ENCODE measurements at regions not wholly inside any gene's neighbourhood (a gene's known extent, or its start where the extent isn't known, plus 50 kb on each side); places are given as distances from the start of the nearest gene placed in this dataset.

DNA sequence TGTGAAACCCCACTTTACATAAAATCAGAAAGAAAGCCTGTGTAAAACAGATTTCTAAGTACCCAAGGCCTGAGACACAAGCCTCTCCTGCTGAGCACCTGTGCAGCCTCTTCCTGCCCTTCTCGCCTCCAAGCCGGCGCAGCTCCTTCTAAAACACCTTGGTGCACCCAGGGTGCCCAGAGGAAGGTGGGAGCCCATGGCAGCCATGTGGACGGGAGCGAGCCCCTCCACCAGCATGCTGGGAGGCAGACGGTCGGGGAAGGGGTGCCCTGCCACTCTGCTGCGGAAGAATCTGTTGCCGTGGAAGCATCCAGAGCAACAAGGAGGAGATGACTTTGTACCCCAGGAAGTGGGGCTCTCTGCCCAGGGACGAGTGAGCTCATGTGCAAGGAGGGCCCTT, 103.1 kb upstream of the C14orf180 start:
- no peaks in the 10 kb centered on the region for H3K9me3 ChIP-seq
- no peak overlapping the region for H3K4me2 ChIP-seq
- no peaks in the 10 kb centered on the region for H3K4me1 ChIP-seq
- ATAC-seq (no peak), DNase-seq (ENCODE audit: low read depth in 1 of 2, low spot score in 1 of 2) (no peak), FAIRE-seq (no peak)
- CTCF ChIA-PET = interaction anchor here (1.8 kb wide), 1 partner anchor 33 kb away, joined by 3 read pairs; no protein-coding TSS in a partner anchor
- TF ChIP-seq NR3C1 (IDR thresholded peaks at IDR 0.05) = no peak
- TF ChIP-seq, protein P1, sequence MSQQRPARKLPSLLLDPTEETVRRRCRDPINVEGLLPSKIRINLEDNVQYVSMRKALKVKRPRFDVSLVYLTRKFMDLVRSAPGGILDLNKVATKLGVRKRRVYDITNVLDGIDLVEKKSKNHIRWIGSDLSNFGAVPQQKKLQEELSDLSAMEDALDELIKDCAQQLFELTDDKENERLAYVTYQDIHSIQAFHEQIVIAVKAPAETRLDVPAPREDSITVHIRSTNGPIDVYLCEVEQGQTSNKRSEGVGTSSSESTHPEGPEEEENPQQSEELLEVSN (IDR thresholded peaks at IDR 0.05; ENCODE audit: borderline replicate concordance, low read depth) = no peak
- TF ChIP-seq CHD4 (IDR thresholded peaks at IDR 0.05; ENCODE audit: borderline replicate concordance) = no peak
- no peak for TF ChIP-seq HOXB5 (CRISPR knock-in tag; IDR thresholded peaks at IDR 0.05)
- no peak overlapping the region for H3K27ac ChIP-seq
- WGBS (ENCODE audit: missing lambda C conversion rate) = 53% methylated on average over 9 of the region's 10 CpGs
- H3K4me3 ChIP-seq = no peak overlapping the region
- POLR2A ChIA-PET = no interaction called here

DNA sequence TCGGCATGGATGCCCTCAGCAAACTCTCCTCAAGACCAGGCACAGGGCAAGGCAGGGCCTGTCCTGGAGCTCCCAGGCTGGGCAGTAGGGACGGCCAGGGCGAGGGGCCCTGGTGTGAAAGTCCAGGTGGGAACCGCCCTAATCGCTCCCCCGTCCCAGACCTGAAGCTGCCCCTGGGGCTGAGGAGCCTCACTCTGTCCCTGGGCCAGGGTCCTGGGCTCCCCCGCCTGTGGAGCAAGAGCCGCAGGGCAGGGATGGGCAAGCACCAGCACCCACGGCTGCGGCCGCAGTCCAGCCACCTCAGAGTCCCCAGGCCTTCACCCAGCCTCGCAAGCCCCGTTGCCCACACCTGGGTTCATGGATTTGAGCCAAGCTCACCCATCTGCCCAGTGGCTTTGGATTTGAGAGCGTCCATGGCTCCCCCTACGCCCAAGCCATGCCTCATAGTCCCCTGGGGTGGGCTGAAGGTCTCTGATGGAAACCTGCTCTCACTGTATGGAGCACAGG, 102.4 kb upstream of the C14orf180 start:
- FAIRE-seq (no peak), ATAC-seq (no peak), DNase-seq (ENCODE audit: low read depth in 1 of 2, low spot score in 1 of 2) (no peak)
- ChIA-PET CTCF (interaction anchor here (0.5 to 2.2 kb wide), 5 partner anchors 8 to 663 kb away, joined by 3 to 7 read pairs (median 3); no protein-coding TSS in a partner anchor), POLR2A (no interaction called here)
- TF ChIP-seq CBX8 (IDR thresholded peaks at IDR 0.05) (no peak), ESRRA (IDR thresholded peaks at IDR 0.05; ENCODE audit: borderline replicate concordance, low read length) (no peak), BHLHE40 (IDR thresholded peaks at IDR 0.05; ENCODE audit: low read depth, low read length) (no peak), CEBPB (IDR thresholded peaks at IDR 0.05) (no peak), RARB (CRISPR knock-in tag; IDR thresholded peaks at IDR 0.05) (no peak), EP300 (IDR thresholded peaks at IDR 0.05) (no peak), JUNB (IDR thresholded peaks at IDR 0.05) (no peak), MYC (IDR thresholded peaks at IDR 0.05; ENCODE audit: borderline replicate concordance, low read length) (no peak), CHD2 (IDR thresholded peaks at IDR 0.05; ENCODE audit: low read length, partially characterized antibody) (no peak), POLR2AphosphoS2 (conservative IDR thresholded peaks at IDR 0.05; ENCODE audit: low read length) (no peak), JUN (IDR thresholded peaks at IDR 0.05) (no peak), TFCP2L1 (CRISPR knock-in tag; IDR thresholded peaks at IDR 0.05) (no peak), RFX5 (IDR thresholded peaks at IDR 0.05) (no peak), FOXS1 (CRISPR knock-in tag; IDR thresholded peaks at IDR 0.05) (no peak), ZC3H11A (IDR thresholded peaks at IDR 0.05) (no peak), POLR2A (IDR thresholded peaks at IDR 0.05; ENCODE audit: low read length) (no peak)
- TF ChIP-seq, protein P2, sequence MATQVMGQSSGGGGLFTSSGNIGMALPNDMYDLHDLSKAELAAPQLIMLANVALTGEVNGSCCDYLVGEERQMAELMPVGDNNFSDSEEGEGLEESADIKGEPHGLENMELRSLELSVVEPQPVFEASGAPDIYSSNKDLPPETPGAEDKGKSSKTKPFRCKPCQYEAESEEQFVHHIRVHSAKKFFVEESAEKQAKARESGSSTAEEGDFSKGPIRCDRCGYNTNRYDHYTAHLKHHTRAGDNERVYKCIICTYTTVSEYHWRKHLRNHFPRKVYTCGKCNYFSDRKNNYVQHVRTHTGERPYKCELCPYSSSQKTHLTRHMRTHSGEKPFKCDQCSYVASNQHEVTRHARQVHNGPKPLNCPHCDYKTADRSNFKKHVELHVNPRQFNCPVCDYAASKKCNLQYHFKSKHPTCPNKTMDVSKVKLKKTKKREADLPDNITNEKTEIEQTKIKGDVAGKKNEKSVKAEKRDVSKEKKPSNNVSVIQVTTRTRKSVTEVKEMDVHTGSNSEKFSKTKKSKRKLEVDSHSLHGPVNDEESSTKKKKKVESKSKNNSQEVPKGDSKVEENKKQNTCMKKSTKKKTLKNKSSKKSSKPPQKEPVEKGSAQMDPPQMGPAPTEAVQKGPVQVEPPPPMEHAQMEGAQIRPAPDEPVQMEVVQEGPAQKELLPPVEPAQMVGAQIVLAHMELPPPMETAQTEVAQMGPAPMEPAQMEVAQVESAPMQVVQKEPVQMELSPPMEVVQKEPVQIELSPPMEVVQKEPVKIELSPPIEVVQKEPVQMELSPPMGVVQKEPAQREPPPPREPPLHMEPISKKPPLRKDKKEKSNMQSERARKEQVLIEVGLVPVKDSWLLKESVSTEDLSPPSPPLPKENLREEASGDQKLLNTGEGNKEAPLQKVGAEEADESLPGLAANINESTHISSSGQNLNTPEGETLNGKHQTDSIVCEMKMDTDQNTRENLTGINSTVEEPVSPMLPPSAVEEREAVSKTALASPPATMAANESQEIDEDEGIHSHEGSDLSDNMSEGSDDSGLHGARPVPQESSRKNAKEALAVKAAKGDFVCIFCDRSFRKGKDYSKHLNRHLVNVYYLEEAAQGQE (IDR thresholded peaks at IDR 0.05) = no peak
- TF ChIP-seq, protein P3, sequence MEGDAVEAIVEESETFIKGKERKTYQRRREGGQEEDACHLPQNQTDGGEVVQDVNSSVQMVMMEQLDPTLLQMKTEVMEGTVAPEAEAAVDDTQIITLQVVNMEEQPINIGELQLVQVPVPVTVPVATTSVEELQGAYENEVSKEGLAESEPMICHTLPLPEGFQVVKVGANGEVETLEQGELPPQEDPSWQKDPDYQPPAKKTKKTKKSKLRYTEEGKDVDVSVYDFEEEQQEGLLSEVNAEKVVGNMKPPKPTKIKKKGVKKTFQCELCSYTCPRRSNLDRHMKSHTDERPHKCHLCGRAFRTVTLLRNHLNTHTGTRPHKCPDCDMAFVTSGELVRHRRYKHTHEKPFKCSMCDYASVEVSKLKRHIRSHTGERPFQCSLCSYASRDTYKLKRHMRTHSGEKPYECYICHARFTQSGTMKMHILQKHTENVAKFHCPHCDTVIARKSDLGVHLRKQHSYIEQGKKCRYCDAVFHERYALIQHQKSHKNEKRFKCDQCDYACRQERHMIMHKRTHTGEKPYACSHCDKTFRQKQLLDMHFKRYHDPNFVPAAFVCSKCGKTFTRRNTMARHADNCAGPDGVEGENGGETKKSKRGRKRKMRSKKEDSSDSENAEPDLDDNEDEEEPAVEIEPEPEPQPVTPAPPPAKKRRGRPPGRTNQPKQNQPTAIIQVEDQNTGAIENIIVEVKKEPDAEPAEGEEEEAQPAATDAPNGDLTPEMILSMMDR (IDR thresholded peaks at IDR 0.05) = no peak
- TF ChIP-seq, protein P4, sequence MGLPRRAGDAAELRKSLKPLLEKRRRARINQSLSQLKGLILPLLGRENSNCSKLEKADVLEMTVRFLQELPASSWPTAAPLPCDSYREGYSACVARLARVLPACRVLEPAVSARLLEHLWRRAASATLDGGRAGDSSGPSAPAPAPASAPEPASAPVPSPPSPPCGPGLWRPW (IDR thresholded peaks at IDR 0.05) = no peak
- TF ChIP-seq, protein P5, sequence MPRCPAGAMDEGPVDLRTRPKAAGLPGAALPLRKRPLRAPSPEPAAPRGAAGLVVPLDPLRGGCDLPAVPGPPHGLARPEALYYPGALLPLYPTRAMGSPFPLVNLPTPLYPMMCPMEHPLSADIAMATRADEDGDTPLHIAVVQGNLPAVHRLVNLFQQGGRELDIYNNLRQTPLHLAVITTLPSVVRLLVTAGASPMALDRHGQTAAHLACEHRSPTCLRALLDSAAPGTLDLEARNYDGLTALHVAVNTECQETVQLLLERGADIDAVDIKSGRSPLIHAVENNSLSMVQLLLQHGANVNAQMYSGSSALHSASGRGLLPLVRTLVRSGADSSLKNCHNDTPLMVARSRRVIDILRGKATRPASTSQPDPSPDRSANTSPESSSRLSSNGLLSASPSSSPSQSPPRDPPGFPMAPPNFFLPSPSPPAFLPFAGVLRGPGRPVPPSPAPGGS (IDR thresholded peaks at IDR 0.05) = no peak
- H3K4me2 ChIP-seq = no peak overlapping the region
- H3K4me1 ChIP-seq = no peaks in the 10 kb centered on the region
- 55% methylated on average over 15 of the region's 15 CpGs for WGBS (ENCODE audit: missing lambda C conversion rate)
- H3K4me3 ChIP-seq = no peak overlapping the region
- no peak overlapping the region for H3K27ac ChIP-seq
- no peaks in the 10 kb centered on the region for H3K9me3 ChIP-seq

Measured in A549 (cell line).